ENCODE measurements at regions not wholly inside any gene's neighbourhood (a gene's known extent, or its start where the extent isn't known, plus 50 kb on each side); places are given as distances from the start of the nearest gene placed in this dataset.

GRCh38 chr4:154946113-154946512, 165.0 kb downstream of the RBM46 start:
- TF ChIP-seq, protein P1, sequence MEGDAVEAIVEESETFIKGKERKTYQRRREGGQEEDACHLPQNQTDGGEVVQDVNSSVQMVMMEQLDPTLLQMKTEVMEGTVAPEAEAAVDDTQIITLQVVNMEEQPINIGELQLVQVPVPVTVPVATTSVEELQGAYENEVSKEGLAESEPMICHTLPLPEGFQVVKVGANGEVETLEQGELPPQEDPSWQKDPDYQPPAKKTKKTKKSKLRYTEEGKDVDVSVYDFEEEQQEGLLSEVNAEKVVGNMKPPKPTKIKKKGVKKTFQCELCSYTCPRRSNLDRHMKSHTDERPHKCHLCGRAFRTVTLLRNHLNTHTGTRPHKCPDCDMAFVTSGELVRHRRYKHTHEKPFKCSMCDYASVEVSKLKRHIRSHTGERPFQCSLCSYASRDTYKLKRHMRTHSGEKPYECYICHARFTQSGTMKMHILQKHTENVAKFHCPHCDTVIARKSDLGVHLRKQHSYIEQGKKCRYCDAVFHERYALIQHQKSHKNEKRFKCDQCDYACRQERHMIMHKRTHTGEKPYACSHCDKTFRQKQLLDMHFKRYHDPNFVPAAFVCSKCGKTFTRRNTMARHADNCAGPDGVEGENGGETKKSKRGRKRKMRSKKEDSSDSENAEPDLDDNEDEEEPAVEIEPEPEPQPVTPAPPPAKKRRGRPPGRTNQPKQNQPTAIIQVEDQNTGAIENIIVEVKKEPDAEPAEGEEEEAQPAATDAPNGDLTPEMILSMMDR (IDR thresholded peaks at IDR 0.05): no peak
- no peak for TF ChIP-seq ZFX (IDR thresholded peaks at IDR 0.05; ENCODE audit: borderline replicate concordance)
